C1 segment of cervical spinal cord (tissue), 14 donors: ENCODE measurements at regions not wholly inside any gene's neighbourhood (a gene's known extent, or its start where the extent isn't known, plus 50 kb on each side); places are given as distances from the start of the nearest gene placed in this dataset.

Experiments
- DNase-seq, 14 donors: peaks; one replicate each; lab custom pipeline; 2025; lab: John Stamatoyannopoulos, UW

GRCh38 chr13:89704040-89704439 is 1643.4 kb upstream of the MIR17HG start:
- DNase-seq = no peak

GRCh38 chr13:89708013-89708412 is 1639.5 kb upstream of the MIR17HG start:
- DNase-seq = no peak

DNA sequence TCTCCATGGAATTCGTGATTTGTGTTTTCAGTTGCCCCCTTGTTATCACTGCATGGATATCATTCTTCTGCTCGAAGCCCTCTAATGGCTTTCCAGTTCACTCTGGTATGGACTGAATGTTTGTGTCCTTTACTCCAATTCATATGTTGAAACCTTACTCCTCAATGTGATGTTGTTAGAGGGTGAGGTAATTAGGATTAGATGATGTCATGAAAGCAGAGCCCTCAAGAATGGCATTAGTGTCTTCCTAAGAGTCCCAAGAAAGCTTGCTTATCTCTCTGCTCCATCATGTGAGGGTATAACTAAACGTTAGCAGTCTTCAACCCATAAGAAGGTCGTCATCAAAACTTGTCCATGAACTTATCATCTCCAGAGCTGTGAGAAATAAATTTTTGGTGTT is 1626.3 kb upstream of the MIR17HG start:
- no peak for DNase-seq

DNA sequence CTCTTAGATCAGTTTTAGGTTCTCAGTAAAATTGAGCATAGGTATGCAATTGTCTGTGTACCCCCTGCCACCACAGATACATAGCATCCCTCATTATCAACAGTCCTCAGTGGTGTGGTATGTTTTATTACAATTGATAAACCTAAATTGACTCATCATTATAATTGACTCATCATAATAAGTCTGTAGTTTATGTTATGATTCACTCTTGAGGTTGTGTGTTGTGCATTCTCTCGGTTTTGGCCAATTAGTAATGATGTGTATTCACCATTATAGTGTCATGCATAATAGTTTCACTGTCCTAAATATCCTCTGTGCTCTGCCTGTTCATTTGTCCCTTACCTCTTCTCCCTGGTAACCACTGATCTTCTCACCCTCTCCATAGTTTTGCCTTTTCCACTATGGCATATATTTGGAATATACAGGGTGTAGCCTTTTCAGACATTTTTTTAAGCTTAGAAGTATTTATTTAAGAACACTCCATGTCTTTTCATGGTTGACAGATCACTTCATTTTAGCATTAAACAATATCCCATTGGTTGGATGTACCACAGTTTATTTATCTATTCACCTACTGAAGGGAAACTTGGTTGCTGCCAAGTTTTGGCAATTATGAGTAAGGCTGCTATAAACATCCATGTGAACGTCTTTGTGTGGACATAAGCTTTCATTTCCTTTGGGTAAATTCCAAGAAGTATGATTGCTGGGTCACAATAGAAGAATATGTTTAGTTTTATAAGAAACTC is 1620.6 kb upstream of the MIR17HG start:
- no peak for DNase-seq

GRCh38 chr13:89733829-89734228 is 1613.7 kb upstream of the MIR17HG start:
- no peak for DNase-seq

GRCh38 chr13:89737051-89737450 is 1610.4 kb upstream of the MIR17HG start:
- DNase-seq = no peak

- no peak for DNase-seq
Measured at GRCh38 chr13:89738072-89738471, 1609.4 kb upstream of the MIR17HG start.

GRCh38 chr13:89740994-89741685 is 1606.3 kb upstream of the MIR17HG start:
- no peak for DNase-seq

GRCh38 chr13:89746554-89746953 is 1600.9 kb upstream of the MIR17HG start:
- no peak for DNase-seq

- no peak for DNase-seq
Measured at GRCh38 chr13:89748716-89749115, 1598.8 kb upstream of the MIR17HG start.

DNA sequence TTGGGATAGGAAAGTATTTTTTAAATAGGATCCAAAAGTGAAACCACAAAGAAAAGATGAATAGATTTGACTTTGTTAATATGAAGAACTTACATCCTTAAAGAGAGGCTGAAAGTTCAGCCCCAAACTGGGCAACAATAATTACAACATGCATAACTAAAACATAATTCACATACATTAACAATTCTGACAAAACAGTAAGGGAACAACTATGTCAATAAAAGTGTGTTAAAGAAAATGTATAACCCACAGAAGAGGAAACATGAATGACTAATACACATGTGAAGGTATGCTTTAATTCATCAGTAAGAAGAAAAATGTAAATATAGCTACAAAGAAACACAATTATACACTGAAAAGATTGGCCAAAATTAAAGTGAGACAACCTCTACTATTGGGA is 1597.6 kb upstream of the MIR17HG start:
- no peak for DNase-seq

GRCh38 chr13:89750371-89750770 is 1597.1 kb upstream of the MIR17HG start:
- DNase-seq = no peak

- no peak for DNase-seq
Measured at GRCh38 chr13:89751432-89751930, 1596.0 kb upstream of the MIR17HG start.

GRCh38 chr13:89752394-89752793 is 1595.1 kb upstream of the MIR17HG start:
- no peak for DNase-seq

- DNase-seq = no peak
Measured at GRCh38 chr13:89755729-89756492, 1591.6 kb upstream of the MIR17HG start.

- no peak for DNase-seq
Measured at GRCh38 chr13:89763005-89763404, 1584.5 kb upstream of the MIR17HG start.

DNA sequence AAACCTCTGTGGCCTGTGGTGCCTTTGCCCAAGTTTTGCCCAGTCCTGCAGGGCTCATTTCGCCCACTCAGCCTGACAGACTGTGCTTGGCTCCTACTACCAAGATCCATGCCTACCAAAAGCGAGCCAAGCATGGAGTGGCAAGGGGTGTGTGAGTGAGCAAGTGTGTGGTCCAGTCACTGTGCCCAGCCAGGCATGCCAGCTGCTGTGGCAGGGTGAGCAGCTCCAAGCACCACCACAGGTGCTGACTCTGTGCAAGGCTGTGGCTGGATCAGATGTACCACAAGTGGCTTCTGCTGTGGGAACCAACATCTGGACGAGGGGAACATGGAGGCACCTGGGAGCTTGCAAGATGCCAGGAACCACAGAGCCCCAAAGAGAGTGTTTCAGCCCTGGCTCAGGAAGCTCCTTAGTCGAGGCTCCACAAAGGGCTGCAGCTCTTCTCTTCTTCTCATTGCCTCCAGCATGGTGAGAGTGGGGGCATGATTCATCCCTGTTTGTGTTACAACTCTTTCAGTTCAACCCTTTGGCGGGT is 1564.2 kb upstream of the MIR17HG start:
- DNase-seq = no peak

DNA sequence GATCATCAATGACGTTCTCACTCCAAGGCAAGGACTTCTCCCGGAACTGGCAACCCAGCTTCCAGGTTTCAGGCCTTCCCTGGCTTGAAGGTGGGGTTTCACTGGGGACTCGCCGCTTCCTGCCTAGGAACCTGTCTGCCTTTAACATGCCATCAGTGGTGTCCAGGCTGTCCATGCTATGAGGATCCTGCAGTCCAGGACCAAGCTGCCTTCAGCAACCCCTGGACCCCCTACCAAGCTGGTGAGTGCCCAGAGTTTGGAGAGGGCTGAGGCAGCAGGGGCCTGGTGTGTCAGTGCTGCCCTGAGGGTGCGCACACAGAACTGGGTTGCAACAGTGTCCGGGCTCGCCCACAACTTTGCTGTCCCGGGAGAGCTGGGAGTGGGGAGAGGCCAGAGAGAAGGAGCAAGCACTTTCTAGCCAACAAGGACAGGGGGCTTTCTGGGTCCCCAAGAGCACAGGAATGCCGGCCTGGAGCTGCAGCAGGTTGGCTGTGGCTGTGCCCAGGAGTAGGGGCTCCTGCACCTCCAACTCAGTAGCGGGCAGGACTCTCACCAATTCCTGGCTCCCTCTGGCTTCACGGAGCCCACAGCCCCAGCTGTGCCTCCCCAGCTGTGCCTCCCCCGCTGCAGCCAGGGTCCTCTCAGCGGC is 1563.2 kb upstream of the MIR17HG start:
- DNase-seq = no peak

GRCh38 chr13:89786531-89786930 is 1561.0 kb upstream of the MIR17HG start:
- no peak for DNase-seq

GRCh38 chr13:89790696-89791095 is 1556.8 kb upstream of the MIR17HG start:
- no peak for DNase-seq

- DNase-seq = no peak
Measured at GRCh38 chr13:89791971-89792630, 1555.4 kb upstream of the MIR17HG start.
